Progenitor cell of endocrine pancreas (in vitro differentiated cells): ENCODE measurements at regions not wholly inside any gene's neighbourhood (a gene's known extent, or its start where the extent isn't known, plus 50 kb on each side); places are given as distances from the start of the nearest gene placed in this dataset.

Source experiments
- DNase-seq: peaks from one replicate; pipeline ENCODE4 v3.0.0; 2021; ENCODE audit warnings: low spot score; ENCODE audit not compliant: unreplicated experiment
- H3K27ac Mint-ChIP-seq: 2 replicates; pipeline ENCODE4 v1.8.0; 2021; ENCODE audit warnings: mild to moderate bottlenecking, moderate library complexity, mixed read lengths
- H3K27me3 Mint-ChIP-seq: 2 replicates; pipeline ENCODE4 v1.8.0; 2021; ENCODE audit warnings: mixed read lengths
- H3K36me3 Mint-ChIP-seq: 2 replicates; pipeline ENCODE4 v1.8.0; 2022; ENCODE audit warnings: mixed read lengths; ENCODE audit not compliant: insufficient read depth
- H3K4me1 Mint-ChIP-seq: 2 replicates; pipeline ENCODE4 v1.8.0; 2021; ENCODE audit warnings: low read depth, mixed read lengths
- H3K4me3 Mint-ChIP-seq: 2 replicates; pipeline ENCODE4 v1.8.0; 2021; ENCODE audit warnings: low read depth, mild to moderate bottlenecking, moderate library complexity, mixed read lengths
- H3K9me3 Mint-ChIP-seq: 2 replicates; pipeline ENCODE4 v1.8.0; 2021; ENCODE audit warnings: low read depth, mixed read lengths
- TF ChIP-seq, protein P1 (sequence below): fragments of 200-600 bp; sonication (generic); IDR thresholded peaks from one replicate; pipeline ENCODE4 v1.5.0; 2021; ENCODE audit warnings: antibody characterized with exemption, mild to moderate bottlenecking; ENCODE audit not compliant: unreplicated experiment

DNA sequence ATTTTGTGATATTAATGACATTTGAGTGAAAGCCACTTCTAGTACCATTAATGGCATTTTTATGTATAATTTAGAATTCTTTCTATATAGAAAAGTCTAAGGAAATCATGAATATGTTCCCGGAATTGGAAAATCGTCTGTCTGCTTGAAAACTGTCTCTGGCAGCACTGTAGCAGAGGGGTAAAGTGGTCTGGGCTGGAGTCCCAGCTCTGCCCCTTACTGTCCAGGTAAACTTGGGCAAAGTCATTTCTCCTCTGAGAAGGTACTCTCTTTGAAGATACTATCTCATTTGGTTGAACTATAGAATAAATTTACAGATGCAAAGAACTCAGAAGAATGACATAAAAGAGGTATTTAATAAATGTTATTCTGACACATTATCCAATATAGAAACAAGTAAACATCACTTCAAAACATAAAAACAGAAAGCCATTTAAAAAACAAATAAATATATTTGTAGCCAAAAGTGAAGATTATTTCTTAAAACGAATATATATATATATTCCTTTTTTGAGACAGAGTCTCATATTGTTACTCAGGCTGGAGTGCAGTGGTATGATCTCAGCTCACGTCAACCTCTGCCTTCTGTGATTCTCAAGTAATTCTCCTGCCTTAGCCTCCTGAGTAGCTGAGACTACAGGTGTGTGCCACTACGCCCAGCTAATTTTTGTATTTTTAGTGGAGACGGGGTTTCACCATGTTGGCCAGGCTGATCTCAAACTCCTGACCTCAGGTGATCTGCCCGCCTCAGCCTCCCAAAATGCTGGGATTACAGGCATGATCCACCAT is 149.8 kb upstream of the ITGA4 start:
- no peak overlapping the region for H3K27ac Mint-ChIP-seq
- H3K4me1 Mint-ChIP-seq = peaks cover 2% of the 10 kb centered on the region
- H3K9me3 Mint-ChIP-seq = no peaks in the 10 kb centered on the region
- no peak for DNase-seq
- TF ChIP-seq, protein P1, sequence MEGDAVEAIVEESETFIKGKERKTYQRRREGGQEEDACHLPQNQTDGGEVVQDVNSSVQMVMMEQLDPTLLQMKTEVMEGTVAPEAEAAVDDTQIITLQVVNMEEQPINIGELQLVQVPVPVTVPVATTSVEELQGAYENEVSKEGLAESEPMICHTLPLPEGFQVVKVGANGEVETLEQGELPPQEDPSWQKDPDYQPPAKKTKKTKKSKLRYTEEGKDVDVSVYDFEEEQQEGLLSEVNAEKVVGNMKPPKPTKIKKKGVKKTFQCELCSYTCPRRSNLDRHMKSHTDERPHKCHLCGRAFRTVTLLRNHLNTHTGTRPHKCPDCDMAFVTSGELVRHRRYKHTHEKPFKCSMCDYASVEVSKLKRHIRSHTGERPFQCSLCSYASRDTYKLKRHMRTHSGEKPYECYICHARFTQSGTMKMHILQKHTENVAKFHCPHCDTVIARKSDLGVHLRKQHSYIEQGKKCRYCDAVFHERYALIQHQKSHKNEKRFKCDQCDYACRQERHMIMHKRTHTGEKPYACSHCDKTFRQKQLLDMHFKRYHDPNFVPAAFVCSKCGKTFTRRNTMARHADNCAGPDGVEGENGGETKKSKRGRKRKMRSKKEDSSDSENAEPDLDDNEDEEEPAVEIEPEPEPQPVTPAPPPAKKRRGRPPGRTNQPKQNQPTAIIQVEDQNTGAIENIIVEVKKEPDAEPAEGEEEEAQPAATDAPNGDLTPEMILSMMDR = no peak
- H3K36me3 Mint-ChIP-seq = no peaks in the 10 kb centered on the region
- no peak overlapping the region for H3K4me3 Mint-ChIP-seq
- H3K27me3 Mint-ChIP-seq = no peaks in the 10 kb centered on the region

DNA sequence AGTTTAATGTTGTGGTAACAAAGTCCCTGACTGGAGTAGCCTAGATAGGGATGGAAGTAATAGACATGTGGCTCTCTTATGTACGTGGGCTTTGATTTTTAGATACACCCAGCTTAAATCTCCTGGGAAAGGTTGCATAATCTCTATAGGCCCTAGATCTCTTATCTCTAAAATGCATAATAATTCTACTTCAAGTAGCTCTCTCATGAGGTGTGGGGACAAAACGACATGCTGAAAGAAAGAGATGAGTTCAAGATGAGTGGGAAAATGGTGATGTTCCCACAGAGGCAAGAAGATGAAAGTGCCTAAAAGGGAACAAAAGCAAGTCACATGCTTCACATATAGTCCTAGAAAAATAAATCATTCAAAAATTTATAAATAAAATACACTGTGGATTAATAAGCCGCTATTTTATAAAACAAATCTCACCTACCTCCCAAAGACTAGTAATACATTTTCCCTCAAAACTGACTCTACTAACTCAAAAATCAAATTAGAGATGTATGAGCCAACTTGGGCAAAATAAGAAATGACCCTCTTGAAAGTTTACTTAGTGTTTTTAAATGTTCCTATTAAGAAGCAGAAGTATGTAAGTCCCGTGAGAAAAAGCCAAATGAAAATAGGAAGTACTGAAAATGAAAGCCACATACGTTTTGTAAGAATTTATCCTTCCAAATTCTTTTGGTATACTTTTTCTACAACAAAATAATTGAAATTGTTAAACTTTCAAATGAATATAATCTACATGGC is 148.2 kb upstream of the ITGA4 start:
- DNase-seq = no peak
- H3K9me3 Mint-ChIP-seq = no peaks in the 10 kb centered on the region
- no peaks in the 10 kb centered on the region for H3K27me3 Mint-ChIP-seq
- no peak overlapping the region for H3K27ac Mint-ChIP-seq
- H3K4me1 Mint-ChIP-seq = peaks cover 2% of the 10 kb centered on the region
- no peaks in the 10 kb centered on the region for H3K36me3 Mint-ChIP-seq
- no peak overlapping the region for H3K4me3 Mint-ChIP-seq
- TF ChIP-seq, protein P1 = no peak

DNA sequence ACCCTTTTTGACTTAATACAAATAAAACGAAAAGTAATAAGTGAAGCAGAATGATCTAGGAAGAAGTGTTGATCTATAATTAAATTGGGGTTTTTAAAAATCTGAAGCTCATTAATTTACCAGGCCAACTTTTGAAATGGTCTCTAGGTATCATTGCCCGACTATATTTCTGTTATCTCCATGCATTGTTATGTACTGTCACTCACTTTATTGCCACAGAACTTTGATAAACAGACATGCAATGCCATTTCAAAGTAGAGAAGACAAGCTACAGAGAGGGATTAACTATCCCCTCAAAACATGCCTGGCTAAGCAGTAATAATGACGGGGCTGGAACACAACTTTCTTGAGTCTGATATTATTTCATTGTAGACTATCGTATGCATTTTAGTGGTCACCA is 147.6 kb upstream of the ITGA4 start:
- no peaks in the 10 kb centered on the region for H3K9me3 Mint-ChIP-seq

DNA sequence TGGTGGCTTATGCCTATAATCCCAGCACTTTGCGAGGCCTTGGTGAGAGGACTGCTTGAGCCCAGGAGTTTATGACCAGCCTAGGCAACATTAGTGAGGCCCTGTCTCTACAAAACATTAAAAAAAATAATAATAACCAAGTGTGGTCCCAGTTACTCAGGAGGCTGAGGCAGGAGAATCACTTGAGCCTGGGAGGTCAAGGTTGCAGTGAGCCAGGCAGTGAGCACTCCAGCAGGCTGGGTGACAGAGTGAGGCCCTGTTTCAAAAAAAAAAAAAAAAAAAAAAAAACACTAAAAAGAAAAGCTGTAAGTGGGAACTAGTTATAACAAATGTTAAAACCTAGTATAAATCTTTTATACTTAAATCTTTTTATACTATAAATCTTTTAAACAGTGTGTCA is 146.2 kb upstream of the ITGA4 start:
- Mint-ChIP-seq H3K36me3 (no peaks in the 10 kb centered on the region), H3K4me1 (no peaks in the 10 kb centered on the region), H3K4me3 (no peak overlapping the region), H3K27ac (no peak overlapping the region), H3K27me3 (no peaks in the 10 kb centered on the region), H3K9me3 (no peaks in the 10 kb centered on the region)
- TF ChIP-seq, protein P1 = no peak
- no peak for DNase-seq

More for the DNA sequence above, 147.6 kb upstream of the ITGA4 start:
- no peak overlapping the region for H3K4me3 Mint-ChIP-seq
- no peaks in the 10 kb centered on the region for H3K36me3 Mint-ChIP-seq
- peaks cover 2% of the 10 kb centered on the region for H3K4me1 Mint-ChIP-seq
- TF ChIP-seq, protein P1 = no peak
- no peaks in the 10 kb centered on the region for H3K27me3 Mint-ChIP-seq
- H3K27ac Mint-ChIP-seq = no peak overlapping the region
- no peak for DNase-seq

DNA sequence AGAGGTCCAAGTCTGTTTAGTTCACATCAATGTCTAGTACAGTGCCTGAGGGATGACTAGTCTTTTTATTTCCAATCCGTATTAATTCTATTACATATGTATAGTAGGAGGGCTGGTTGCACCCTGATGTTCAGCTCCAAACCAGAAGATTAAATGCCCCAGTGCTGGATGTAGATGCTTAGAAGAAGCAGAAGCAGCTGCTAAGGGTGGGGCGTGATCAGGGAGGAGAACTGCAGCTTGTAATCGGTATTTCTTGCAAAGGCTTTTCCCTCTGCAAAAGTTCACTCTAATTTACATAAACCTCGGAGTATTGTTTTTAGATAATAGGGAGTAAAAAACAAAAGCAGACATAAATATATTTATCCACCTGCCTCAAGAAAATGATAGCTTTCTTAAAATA is 145.3 kb upstream of the ITGA4 start:
- H3K36me3 Mint-ChIP-seq = no peaks in the 10 kb centered on the region
- TF ChIP-seq, protein P1 = no peak
- no peak overlapping the region for H3K27ac Mint-ChIP-seq
- no peaks in the 10 kb centered on the region for H3K27me3 Mint-ChIP-seq
- no peak for DNase-seq
- H3K4me1 Mint-ChIP-seq = no peaks in the 10 kb centered on the region
- H3K4me3 Mint-ChIP-seq = no peak overlapping the region
- H3K9me3 Mint-ChIP-seq = no peaks in the 10 kb centered on the region
